CD1c-positive myeloid dendritic cell (primary cell): ENCODE measurements at regions not wholly inside any gene's neighbourhood (a gene's known extent, or its start where the extent isn't known, plus 50 kb on each side); places are given as distances from the start of the nearest gene placed in this dataset.

Experiments used
- DNase-seq: peaks from one replicate; pipeline ENCODE4 v3.0.0-alpha.2; 2016; ENCODE audit errors: extremely low spot score

GRCh38 chr13:51518827-51519226, 65.4 kb upstream of the WDFY2 start:
- peak; percentile 78 for DNase-seq

GRCh38 chr13:51519771-51520216, 64.5 kb upstream of the WDFY2 start:
- no peak for DNase-seq

GRCh38 chr13:51520524-51520923, 63.7 kb upstream of the WDFY2 start:
- no peak for DNase-seq

GRCh38 chr13:51523082-51523518, 61.2 kb upstream of the WDFY2 start:
- DNase-seq = peak; percentile 24

- DNase-seq = no peak
These were observed 60.0 kb upstream of the WDFY2 start for GRCh38 chr13:51524312-51524711.

GRCh38 chr13:51524829-51525566, 59.3 kb upstream of the WDFY2 start:
- DNase-seq = no peak

GRCh38 chr13:51525567-51526167, 58.6 kb upstream of the WDFY2 start:
- DNase-seq = no peak

- DNase-seq = no peak
These were observed 58.1 kb upstream of the WDFY2 start for GRCh38 chr13:51526202-51526601.

GRCh38 chr13:51532736-51533197, 51.5 kb upstream of the WDFY2 start:
- peak; percentile 37 for DNase-seq

GRCh38 chr13:51534041-51534817, 50.0 kb upstream of the WDFY2 start:
- peak; percentile 43 for DNase-seq
